ENCODE measurements at regions not wholly inside any gene's neighbourhood (a gene's known extent, or its start where the extent isn't known, plus 50 kb on each side); places are given as distances from the start of the nearest gene placed in this dataset.

- no peak for TF ChIP-seq CTCF (IDR thresholded peaks at IDR 0.05)
- TF ChIP-seq POLR2A (IDR thresholded peaks at IDR 0.05), result no peak
Measured at GRCh38 chr7:19900118-19900517, 126.7 kb upstream of the TMEM196 start.
